UCSD-AML1 (cell line): ENCODE measurements at regions not wholly inside any gene's neighbourhood (a gene's known extent, or its start where the extent isn't known, plus 50 kb on each side); places are given as distances from the start of the nearest gene placed in this dataset.

Source experiments
- DNase-seq: peaks from one replicate; lab custom pipeline; 2025; ENCODE audit not compliant: unreplicated experiment; lab: John Stamatoyannopoulos, UW

GRCh38 chr21:28547766-28548165, 444.9 kb downstream of the LTN1 start:
- DNase-seq: no peak

GRCh38 chr21:28543975-28544374, 448.7 kb downstream of the LTN1 start:
- no peak for DNase-seq

GRCh38 chr21:28541371-28542112, 451.1 kb downstream of the LTN1 start:
- DNase-seq: no peak

- DNase-seq: no peak
Observed at GRCh38 chr21:28540514-28540913, 452.2 kb downstream of the LTN1 start.

GRCh38 chr21:28539623-28539988, 453.1 kb downstream of the LTN1 start:
- DNase-seq: no peak

GRCh38 chr21:28538987-28539622, 453.6 kb downstream of the LTN1 start:
- no peak for DNase-seq

GRCh38 chr21:28537371-28538079, 455.2 kb downstream of the LTN1 start:
- no peak for DNase-seq

GRCh38 chr21:28532446-28532845, 460.2 kb downstream of the LTN1 start:
- DNase-seq: no peak

- DNase-seq: no peak
Observed at GRCh38 chr21:28523367-28523766, 469.3 kb downstream of the LTN1 start.

GRCh38 chr21:28522014-28522799, 470.5 kb downstream of the LTN1 start:
- peak; percentile 12 for DNase-seq

- no peak for DNase-seq
Observed at GRCh38 chr21:28518630-28519029, 474.0 kb downstream of the LTN1 start.

GRCh38 chr21:28516991-28517592, 475.6 kb downstream of the LTN1 start:
- DNase-seq: peak; percentile 67

- no peak for DNase-seq
Observed at GRCh38 chr21:28516021-28516420, 476.7 kb downstream of the LTN1 start.

GRCh38 chr21:28513428-28513827, 479.2 kb downstream of the LTN1 start:
- no peak for DNase-seq

GRCh38 chr21:28509031-28509430, 483.6 kb downstream of the LTN1 start:
- no peak for DNase-seq

GRCh38 chr21:28508126-28508525, 484.6 kb downstream of the LTN1 start:
- no peak for DNase-seq

- no peak for DNase-seq
Observed at GRCh38 chr21:28496517-28496916, 496.2 kb downstream of the LTN1 start.

GRCh38 chr21:28492127-28492526, 500.6 kb downstream of the LTN1 start:
- no peak for DNase-seq

- DNase-seq: no peak
Observed at GRCh38 chr21:28489821-28490350, 502.8 kb downstream of the LTN1 start.

- no peak for DNase-seq
Observed at GRCh38 chr21:28489162-28489561, 503.5 kb downstream of the LTN1 start.
